HUES6 (cell line): ENCODE measurements at regions not wholly inside any gene's neighbourhood (a gene's known extent, or its start where the extent isn't known, plus 50 kb on each side); places are given as distances from the start of the nearest gene placed in this dataset.
"Not testable (repeated sequence)": the region's sequence is repeated elsewhere in the genome, so short reads cannot be mapped to it uniquely, and the experiment has no call there.

Experiments used
- H3K27ac ChIP-seq: 2 replicates; pipeline ENCODE4 v1.7.0; 2013; ENCODE audit warnings: low read depth, mild to moderate bottlenecking, low read length, inconsistent platforms
- H3K27me3 ChIP-seq: 2 replicates; pipeline ENCODE4 v1.6.1; 2013; ENCODE audit warnings: low read length; ENCODE audit not compliant: control insufficient read depth, insufficient read depth
- H3K36me3 ChIP-seq: 2 replicates; pipeline ENCODE4 v1.6.1; 2013; ENCODE audit warnings: low read length; ENCODE audit not compliant: control insufficient read depth, insufficient read depth
- H3K4me1 ChIP-seq: 2 replicates; pipeline ENCODE4 v1.6.1; 2013; ENCODE audit warnings: low read length; ENCODE audit not compliant: control insufficient read depth, insufficient read depth
- H3K4me3 ChIP-seq: 2 replicates; pipeline ENCODE4 v1.5.1; 2013; ENCODE audit warnings: low read depth, low read length
- H3K9ac ChIP-seq: one replicate; pipeline ENCODE4 v1.6.1; 2013; ENCODE audit warnings: mild to moderate bottlenecking, low read length
- H3K9me3 ChIP-seq: 2 replicates; pipeline ENCODE4 v1.6.1; 2013; ENCODE audit warnings: low read depth, low read length; ENCODE audit not compliant: control insufficient read depth, insufficient read depth

DNA sequence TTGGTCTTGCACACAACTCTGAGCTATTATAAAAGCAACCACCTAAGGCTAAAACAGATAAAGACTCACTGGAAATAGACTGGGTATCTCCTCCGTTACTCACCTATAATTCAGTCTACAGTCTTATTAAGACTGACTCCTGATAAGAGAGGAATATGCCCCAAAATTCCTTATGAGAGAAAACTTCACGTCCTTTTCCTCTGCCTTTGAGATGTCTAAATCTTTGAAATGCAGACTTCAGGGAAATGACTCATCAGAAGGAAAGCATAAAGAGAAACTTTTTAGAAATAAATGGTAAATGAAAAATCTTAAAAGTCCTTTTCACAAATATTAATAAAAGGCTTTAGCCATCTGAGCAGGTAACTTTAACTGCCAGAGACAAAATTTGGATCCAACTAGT, 187.5 kb upstream of the RTL1 start:
- Histone ChIP-seq H3K9ac (no peak overlapping the region), H3K36me3 (no peaks in the 10 kb centered on the region), H3K27ac (no peak overlapping the region), H3K4me3 (no peak overlapping the region), H3K9me3 (no peaks in the 10 kb centered on the region), H3K27me3 (no peaks in the 10 kb centered on the region), H3K4me1 (no peaks in the 10 kb centered on the region)

DNA sequence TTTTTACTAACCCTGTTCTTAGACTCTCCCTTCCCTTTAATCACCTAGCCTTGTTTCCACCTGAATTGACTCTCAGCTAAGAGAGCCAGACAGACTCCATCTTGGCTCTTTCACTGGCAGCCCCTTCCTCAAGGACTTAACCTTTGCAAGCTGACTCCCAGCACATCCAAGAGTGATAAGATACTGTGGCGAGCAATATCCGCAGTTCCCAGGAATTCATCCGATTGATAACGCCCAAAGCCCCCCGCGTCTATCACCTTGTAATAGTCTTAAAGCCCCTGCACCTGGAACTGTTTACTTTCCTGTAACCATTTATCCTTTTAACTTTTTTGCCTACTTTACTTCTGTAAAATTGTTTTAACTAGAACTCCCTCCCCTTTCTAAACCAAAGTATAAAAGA, 191.4 kb upstream of the RTL1 start:
- not testable (repeated sequence) for H3K36me3 ChIP-seq, H3K27me3 ChIP-seq, H3K27ac ChIP-seq, H3K9ac ChIP-seq, H3K4me1 ChIP-seq, H3K4me3 ChIP-seq
- peaks cover 15% of the 10 kb centered on the region for H3K9me3 ChIP-seq

DNA sequence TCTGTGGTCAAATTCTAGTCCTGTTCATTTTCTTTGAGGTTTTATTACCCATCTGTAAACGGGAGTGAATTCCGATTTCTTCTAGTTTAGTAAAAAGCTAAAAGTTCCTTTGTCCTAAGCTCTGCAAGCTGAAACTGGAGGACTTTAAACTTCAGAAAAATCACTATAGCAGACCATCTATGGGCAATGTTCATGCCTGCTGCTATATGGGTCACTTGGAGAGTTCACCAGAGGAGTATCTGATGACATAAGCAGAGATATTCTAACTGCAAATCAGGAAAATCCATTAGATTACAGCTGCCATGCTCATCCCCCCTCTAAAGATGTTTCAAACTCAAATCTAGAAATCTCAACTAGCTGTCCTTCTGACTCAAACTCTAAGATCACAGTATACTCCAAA, 193.0 kb upstream of the RTL1 start:
- Histone ChIP-seq H3K36me3 (no peaks in the 10 kb centered on the region), H3K4me1 (0 out of 2 replicates have a peak, but pooled peaks cover 2% of the 10 kb centered on the region), H3K27ac (no peak overlapping the region), H3K27me3 (no peaks in the 10 kb centered on the region), H3K9me3 (peaks cover 15% of the 10 kb centered on the region), H3K4me3 (no peak overlapping the region), H3K9ac (no peak overlapping the region)

DNA sequence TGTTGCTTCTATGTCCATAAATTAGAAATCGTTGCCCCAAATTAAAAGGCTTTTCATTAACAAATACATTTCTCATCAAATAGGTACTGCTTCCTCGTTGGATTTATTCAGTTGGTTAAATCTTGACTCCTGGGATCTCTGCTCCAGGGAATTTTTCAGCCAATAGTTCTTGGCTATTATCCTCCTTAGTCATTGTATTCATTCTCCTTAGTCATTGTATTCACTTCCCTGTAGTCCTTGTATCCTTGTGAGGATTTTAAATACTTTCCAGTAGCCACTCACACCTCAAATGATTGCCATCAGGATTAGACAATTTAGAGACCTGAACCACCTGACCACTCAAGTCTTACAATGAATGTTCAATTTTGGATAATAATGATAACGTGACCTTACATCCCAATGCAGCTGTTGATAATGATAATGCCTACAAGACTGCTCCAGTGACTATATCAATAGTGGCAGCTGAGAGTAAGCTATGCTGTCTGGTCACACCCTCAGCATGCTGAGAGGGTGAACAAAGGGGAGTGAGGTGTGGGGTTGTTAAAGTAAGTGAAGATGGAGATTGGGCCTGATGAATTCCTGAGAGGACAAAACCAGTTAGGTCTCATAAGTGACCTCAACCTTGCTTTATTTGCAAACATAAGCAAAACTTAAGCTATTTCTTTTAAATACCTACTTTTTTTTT, 193.7 kb upstream of the RTL1 start:
- Histone ChIP-seq H3K4me1 (0 out of 2 replicates have a peak, but pooled peaks cover 2% of the 10 kb centered on the region), H3K9ac (no peak overlapping the region), H3K27me3 (no peaks in the 10 kb centered on the region), H3K4me3 (no peak overlapping the region), H3K27ac (no peak overlapping the region), H3K36me3 (no peaks in the 10 kb centered on the region), H3K9me3 (peaks cover 15% of the 10 kb centered on the region)

DNA sequence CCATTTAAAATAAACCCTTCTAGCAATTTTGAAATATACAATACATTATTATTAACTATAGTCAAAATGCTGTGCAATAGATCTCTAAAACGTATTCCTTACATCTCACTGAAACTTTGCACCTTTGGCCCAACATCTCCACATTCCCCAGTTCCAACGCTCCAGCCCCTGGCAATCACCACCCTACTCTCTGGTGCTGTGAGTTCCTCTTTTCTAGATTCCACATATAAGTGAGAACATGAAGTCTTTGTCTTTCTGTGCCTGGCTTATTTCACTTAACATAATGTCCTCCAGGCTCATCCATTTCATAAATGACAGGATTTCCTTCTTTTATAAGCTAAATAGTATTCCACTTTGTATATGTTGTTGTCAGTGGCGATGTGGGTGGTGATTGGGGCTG, 194.7 kb upstream of the RTL1 start:
- Histone ChIP-seq H3K27ac (no peak overlapping the region), H3K27me3 (no peaks in the 10 kb centered on the region), H3K36me3 (no peaks in the 10 kb centered on the region), H3K9ac (no peak overlapping the region), H3K4me1 (peaks cover 6% of the 10 kb centered on the region; the same call in 1 of the 2 replicates), H3K9me3 (peaks cover 15% of the 10 kb centered on the region), H3K4me3 (no peak overlapping the region)

DNA sequence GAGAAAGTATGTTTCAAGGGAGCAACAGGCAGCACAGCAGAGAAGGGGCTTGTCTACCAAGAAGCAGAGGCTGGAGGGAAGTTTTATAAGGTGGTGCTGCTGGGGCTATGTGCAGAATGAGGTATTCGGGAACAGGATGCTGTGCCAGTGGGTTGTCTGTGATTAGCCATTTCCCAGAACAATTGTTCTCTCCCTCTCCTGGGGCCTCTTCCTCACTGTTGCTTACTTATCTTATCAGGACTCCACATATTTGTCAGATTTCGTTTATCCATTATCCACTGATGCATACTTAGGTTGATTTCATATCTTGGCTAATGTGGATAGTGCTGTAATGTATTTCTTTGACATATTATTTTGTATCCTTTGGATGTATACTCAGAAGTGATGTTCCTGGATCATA, 195.1 kb upstream of the RTL1 start:
- H3K27me3 ChIP-seq, result no peaks in the 10 kb centered on the region
- peak overlapping the region; percentile 33 for H3K9ac ChIP-seq
- H3K4me3 ChIP-seq, result no peak overlapping the region
- no peaks in the 10 kb centered on the region for H3K36me3 ChIP-seq
- peaks cover 15% of the 10 kb centered on the region for H3K9me3 ChIP-seq
- H3K27ac ChIP-seq, result no peak overlapping the region
- H3K4me1 ChIP-seq, result peaks cover 7% of the 10 kb centered on the region; the same call in 1 of the 2 replicates

DNA sequence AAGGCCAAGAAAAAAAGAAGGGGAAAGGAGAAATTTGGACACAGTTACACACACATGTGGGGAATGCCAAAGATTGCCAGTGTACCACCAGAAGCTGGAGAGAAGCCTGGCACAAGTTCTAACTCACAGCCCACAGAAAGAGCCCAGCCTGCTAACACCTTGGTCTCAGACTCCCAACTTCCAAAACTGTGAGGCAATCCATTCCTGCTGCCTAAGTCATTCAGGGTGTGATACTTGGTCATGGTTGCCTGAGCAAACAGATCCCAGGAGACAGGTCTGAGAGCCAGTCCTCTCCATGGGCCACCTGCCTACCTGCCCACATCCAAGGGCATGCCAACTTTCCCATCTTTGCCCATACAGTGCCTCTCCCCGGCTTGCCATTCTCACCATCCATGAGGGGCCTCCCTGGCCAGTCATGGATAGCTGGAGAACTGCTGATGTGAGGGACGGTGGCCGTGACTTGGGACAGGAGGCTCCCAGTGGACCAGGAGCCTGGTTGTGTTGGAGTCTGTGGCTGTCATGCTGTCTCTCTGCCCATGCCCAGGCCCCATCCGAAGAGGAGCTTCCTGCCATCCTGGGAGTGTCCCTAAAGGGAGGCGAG, 198.0 kb upstream of the RTL1 start:
- no peak overlapping the region for H3K9ac ChIP-seq
- H3K4me1 ChIP-seq, result peaks cover 7% of the 10 kb centered on the region; the same call in 1 of the 2 replicates
- H3K9me3 ChIP-seq, result peaks cover 15% of the 10 kb centered on the region
- no peaks in the 10 kb centered on the region for H3K27me3 ChIP-seq
- H3K27ac ChIP-seq, result no peak overlapping the region
- no peaks in the 10 kb centered on the region for H3K36me3 ChIP-seq
- no peak overlapping the region for H3K4me3 ChIP-seq

DNA sequence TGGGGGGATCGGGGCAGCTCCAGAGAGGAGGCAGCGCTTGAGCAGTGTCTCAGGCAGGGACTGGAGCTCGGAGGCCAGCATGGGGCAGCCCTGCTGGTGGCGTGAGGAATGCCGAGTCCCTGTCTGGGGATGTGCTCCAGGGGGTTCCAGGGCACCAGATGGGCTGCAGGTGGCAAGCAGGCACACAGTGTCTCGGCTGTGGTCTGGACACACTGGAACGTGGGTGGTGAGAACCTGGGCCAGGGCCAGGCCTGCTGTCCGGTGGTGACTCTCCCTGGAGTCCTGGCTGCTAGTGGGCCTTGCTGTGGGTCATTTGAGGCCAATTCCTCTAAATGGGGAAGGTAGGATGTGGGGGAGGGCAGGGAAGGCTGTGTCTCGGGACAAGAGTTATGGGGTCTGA, 199.4 kb upstream of the RTL1 start:
- H3K4me1 ChIP-seq, result peaks cover 7% of the 10 kb centered on the region; the same call in 1 of the 2 replicates
- H3K9ac ChIP-seq, result no peak overlapping the region
- no peak overlapping the region for H3K27ac ChIP-seq
- H3K36me3 ChIP-seq, result no peaks in the 10 kb centered on the region
- no peak overlapping the region for H3K4me3 ChIP-seq
- peaks cover 15% of the 10 kb centered on the region for H3K9me3 ChIP-seq
- H3K27me3 ChIP-seq, result no peaks in the 10 kb centered on the region

DNA sequence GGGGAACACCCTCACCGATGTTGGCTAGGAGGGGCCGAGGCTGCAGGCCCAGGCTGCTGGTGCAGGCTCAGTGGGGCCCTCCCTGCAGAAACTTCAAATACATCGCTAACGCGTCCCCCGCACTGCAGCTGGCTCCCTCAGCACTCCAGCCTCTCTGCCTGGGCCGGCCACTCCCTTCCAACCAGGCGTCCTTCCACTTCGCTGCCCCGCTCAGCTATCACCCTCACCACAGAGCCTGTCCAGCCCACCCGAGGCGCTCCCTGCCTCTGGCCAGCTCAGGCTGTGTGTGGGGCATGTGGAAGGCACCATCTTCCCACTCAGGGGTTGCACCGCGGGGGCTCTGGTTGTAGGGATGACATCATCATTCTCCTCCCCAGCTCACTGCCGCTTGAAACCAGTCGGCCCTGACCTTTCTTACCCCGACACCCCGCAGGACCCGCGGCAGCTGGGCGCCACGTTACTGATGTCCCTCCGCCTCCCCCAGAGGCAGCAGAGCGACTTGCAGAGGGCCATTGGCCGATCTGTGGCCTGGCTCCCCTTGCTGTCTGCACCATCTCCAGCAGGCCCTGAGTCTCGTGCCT, 199.9 kb upstream of the RTL1 start:
- H3K9me3 ChIP-seq, result peaks cover 12% of the 10 kb centered on the region
- peaks cover 7% of the 10 kb centered on the region; the same call in 1 of the 2 replicates for H3K4me1 ChIP-seq
- H3K27me3 ChIP-seq, result no peaks in the 10 kb centered on the region
- H3K4me3 ChIP-seq, result no peak overlapping the region
- H3K36me3 ChIP-seq, result no peaks in the 10 kb centered on the region
- H3K27ac ChIP-seq, result no peak overlapping the region
- no peak overlapping the region for H3K9ac ChIP-seq

DNA sequence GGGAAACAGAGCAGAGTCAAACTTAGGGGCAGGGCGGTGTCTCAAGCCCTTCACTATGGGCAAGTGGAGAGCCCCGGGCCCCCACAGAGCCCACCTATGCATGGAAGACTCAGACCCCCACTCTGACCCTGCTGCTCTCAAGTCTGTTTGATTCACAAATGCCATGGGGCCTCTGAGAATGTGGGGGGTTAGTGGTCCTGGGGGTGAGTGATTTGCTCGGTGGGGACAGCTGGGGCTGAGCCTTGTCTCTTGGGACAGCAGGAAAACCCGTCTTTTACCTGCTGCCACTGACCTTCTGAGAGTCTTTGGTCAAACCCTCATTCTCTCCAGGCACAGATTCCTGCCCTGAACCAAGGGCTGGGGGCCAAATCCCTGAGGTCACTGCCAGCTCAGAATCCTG, 201.0 kb upstream of the RTL1 start:
- Histone ChIP-seq H3K27ac (no peak overlapping the region), H3K4me1 (peaks cover 5% of the 10 kb centered on the region; the same call in 1 of the 2 replicates), H3K27me3 (no peaks in the 10 kb centered on the region), H3K4me3 (no peak overlapping the region), H3K9me3 (peaks cover 4% of the 10 kb centered on the region), H3K36me3 (no peaks in the 10 kb centered on the region), H3K9ac (no peak overlapping the region)

DNA sequence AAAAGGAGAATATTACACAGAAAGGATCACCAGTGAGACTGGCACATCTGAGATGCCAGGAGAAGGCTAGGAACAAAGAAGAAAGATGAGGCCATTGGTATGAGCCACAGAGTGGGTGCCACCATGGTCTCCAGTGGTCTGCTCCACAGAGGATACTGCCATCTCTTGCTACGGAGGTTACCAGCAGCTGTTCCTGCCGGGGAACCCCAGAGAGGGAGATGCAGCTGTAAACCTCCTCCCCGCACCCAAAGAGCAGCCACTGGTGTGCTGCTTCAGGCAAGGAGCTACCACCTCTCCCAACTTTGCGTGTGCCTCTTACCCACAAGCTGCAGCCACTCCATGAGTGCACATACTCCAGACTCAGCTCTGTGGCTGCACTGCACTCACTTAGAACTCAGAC, 201.5 kb upstream of the RTL1 start:
- Histone ChIP-seq H3K36me3 (no peaks in the 10 kb centered on the region), H3K9me3 (no peaks in the 10 kb centered on the region; the same call in 1 of the 2 replicates), H3K27ac (no peak overlapping the region), H3K27me3 (no peaks in the 10 kb centered on the region), H3K4me1 (peaks cover 5% of the 10 kb centered on the region; the same call in 1 of the 2 replicates), H3K9ac (no peak overlapping the region), H3K4me3 (no peak overlapping the region)
